KG1 (cell line): ENCODE measurements at regions not wholly inside any gene's neighbourhood (a gene's known extent, or its start where the extent isn't known, plus 50 kb on each side); places are given as distances from the start of the nearest gene placed in this dataset.
A peak's percentile ranks its signal among the peaks of the same experiment; 100 is the strongest.
"Not testable (repeated sequence)": the region's sequence is repeated elsewhere in the genome, so short reads cannot be mapped to it uniquely, and the experiment has no call there.

ENCODE experiments used
- DNase-seq: peaks from one replicate; lab custom pipeline; 2025; lab: John Stamatoyannopoulos, UW

GRCh38 chr7:25454020-25454419 lies 225.7 kb upstream of the NPVF start:
- no peak for DNase-seq

GRCh38 chr7:25454562-25455041 lies 226.3 kb upstream of the NPVF start:
- no peak for DNase-seq

- no peak for DNase-seq
Measured at GRCh38 chr7:25455683-25456251, 227.5 kb upstream of the NPVF start.

GRCh38 chr7:25456467-25457171 lies 228.3 kb upstream of the NPVF start:
- DNase-seq = no peak

- no peak for DNase-seq
Measured at GRCh38 chr7:25459057-25459456, 230.8 kb upstream of the NPVF start.

DNA sequence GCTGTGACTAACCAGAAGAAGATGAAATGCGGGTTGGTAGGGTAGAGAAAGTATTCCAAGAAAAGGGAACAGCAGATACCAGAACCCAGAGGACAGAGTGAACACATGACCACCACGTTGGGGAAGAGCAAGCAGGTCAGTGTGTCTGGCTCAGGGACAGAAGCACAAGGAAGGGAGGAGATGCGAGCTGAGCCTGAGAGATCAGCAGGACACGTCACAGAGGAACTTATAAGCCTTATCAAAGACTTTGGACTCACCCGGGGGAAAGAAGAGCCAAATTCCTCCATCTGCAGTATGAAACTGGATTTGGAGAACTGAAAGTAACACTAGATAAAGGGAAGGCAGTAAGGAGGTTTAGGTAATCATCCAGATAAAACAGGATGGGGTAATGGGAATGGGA lies 232.1 kb upstream of the NPVF start:
- no peak for DNase-seq

DNA sequence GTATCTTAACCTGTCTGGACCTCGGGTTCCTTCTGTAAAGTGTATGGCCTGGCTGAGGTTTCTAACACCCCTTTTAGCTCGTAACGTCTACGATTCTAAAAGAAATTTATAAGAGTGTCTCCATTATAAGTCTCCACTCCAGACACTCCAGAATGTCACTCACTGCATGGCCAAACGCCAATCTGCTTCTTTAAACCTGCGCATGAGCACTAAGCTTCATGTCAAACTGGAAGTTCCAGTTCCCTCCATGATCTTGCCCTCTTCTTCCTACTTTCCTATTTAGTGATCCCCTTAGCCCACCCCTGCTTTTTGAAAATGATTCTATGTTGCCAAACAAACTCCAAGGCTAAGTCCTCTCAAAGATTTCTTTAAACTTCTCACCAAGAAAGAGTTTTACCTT lies 241.4 kb upstream of the NPVF start:
- DNase-seq = no peak

DNA sequence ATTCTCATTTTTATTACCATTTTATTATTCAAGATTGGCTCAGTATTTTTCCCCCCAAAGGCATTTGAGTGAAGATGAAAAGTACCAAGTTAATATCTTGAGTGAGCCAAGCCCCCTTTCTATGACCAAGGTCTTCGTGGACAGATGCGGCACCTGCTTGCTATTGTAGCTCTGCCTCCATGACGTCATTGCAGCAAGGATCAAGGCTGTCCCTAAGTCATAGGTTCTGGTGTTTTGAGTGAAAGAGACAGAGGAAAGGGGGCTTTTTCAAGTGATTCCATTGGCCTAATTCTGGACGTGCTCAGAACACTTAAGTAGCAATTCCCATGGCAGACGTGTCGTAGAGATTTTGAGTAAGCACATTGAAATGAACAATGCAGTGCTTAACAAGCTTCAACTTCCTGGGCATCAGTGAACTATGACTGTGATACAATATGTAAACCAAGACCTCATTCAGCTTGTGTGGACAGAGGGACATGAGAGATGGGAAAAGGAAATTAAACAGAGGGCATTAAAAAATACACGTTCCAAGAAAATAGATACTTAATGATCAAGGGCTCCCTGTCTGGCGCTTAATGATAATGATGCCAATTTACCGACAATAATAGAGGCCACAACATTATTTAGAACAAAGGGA lies 248.7 kb upstream of the NPVF start:
- no peak for DNase-seq

GRCh38 chr7:25478221-25478620 lies 249.9 kb upstream of the NPVF start:
- not testable (repeated sequence) for DNase-seq

DNA sequence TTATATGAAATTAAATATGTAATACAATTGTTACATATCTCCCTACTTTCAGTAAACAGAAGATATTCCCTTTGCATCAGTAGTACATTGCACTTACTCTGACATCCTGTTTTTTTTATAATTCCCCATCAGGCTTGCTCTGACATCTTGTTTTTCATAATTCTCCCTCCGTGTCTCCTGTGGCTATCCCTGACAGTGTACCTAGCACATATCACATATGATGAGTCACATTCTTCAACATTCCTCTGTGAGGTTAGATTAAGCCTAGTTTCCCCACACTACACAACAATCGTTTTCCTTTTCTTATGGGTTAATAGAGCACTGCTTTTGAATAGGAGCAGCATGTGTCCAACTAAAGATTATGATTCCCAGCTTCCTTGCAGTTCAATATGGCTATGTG lies 250.6 kb upstream of the NPVF start:
- no peak for DNase-seq

- DNase-seq = no peak
Measured at GRCh38 chr7:25481891-25482290, 253.6 kb upstream of the NPVF start.

GRCh38 chr7:25482631-25483030 lies 254.3 kb upstream of the NPVF start:
- no peak for DNase-seq

DNA sequence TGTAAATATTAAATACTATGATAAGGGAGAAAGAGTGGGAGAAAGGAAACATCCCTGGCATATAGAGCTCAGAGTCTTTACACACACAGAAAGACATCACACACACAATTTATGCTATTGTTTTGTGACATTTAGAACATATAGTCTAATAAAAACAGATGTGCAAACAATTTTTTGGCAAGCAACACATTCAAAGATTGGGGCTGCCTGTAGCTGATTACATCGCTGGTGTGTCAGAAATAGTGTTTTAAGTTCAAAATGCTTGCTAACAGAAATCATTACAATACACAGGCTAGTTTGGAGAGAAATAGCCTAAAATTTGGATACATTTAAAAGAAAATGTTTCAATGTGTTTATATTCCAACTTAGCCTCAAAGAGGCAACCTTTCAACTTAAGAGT lies 256.7 kb upstream of the NPVF start:
- DNase-seq = no peak

- DNase-seq = no peak
Measured at GRCh38 chr7:25486656-25487055, 258.4 kb upstream of the NPVF start.

- DNase-seq = no peak
Measured at GRCh38 chr7:25493805-25494366, 265.6 kb upstream of the NPVF start.

DNA sequence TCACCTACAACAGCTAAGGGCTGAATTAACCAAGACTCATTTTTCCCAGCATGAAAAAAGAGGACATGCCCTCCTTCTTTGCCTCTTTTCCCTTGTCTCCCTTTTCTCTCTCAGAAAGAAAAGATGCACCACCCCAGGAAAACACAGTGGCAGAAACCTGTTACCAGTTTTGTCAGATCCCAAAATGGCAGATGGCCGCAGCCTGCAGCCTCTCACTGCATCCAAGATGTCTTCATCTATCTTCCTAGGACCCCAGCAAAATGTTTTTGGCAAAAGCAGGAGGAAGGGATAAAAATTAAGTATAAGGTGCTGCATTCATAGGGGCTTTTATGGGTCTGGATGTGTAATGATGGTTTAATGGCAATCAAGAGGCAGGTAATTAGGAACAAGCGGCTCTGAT lies 266.6 kb upstream of the NPVF start:
- DNase-seq = no peak

DNA sequence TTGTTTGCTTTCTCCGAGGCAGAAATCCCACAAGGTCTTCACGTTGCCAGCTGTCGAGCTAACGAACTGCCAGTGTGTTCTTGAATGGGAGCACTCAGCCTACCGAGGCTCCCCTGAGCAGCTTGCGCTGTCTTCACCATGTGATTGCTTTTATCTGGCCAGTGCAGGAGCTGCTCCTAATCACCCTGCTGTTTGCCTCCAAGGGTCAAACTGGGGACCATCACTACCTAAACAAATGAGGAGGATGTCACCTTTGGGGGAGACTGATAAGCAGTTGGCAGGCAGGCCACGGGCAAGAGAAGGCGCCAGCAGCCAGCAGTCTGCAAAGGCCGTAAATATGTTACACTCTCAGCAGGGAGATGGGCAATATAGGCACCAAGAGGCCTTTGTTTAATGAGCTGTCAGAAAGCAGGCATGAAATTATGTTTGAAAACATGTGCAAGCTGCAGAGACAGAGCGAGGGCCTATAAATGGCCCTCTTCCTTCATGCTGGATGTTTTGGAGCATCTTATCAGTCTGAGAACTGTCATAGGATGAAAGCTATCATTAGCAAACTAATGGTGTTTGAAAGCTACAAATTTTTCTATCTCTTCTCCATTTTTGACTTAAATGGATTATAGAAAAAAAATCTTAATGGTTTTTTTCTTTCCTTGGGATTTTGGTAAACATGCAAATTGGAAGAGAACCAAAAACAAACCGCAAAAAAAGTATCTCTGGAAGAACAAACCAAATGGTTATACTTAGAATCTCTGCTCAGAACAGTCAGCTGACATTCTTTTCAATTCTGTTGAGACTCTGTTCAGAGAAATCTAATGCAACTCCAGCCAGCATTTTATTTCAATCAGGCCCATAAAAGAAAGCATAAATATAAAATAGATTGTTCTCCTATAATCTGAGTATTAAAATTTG lies 267.3 kb upstream of the NPVF start:
- DNase-seq = no peak

- peak; percentile 59 for DNase-seq
Measured at GRCh38 chr7:25496476-25497368, 268.4 kb upstream of the NPVF start.

GRCh38 chr7:25500393-25500921 lies 272.2 kb upstream of the NPVF start:
- DNase-seq = no peak

GRCh38 chr7:25503306-25503705 lies 275.0 kb upstream of the NPVF start:
- DNase-seq = no peak
